ENCODE measurements at regions not wholly inside any gene's neighbourhood (a gene's known extent, or its start where the extent isn't known, plus 50 kb on each side); places are given as distances from the start of the nearest gene placed in this dataset.

DNA sequence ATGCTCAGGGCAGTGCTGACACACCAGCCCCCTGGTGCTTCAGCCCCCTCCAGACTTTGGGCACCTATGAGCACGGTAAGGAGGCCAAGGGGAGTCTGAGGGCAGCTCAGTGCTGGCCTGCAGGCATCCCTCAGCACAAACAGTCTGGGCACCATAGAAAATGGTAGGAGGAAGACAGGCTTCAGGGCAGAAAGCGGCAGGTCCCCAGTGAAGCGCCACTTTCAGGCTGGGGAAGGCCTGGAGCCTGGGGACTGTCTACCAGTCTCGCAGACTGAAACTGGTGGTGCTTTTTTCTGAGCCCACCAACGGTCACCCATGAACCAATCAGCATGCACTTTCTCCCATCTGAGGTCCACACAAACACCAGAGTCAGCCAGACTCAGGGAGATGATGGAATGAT is 1074.7 kb downstream of the PCDH18 start:
- TF ChIP-seq POLR2A (IDR thresholded peaks at IDR 0.05) (no peak), CTCF (IDR thresholded peaks at IDR 0.05) (no peak), EP300 (IDR thresholded peaks at IDR 0.05) (no peak), POLR2AphosphoS5 (IDR thresholded peaks at IDR 0.05) (no peak)
